DOHH2 (cell line): ENCODE measurements at regions not wholly inside any gene's neighbourhood (a gene's known extent, or its start where the extent isn't known, plus 50 kb on each side); places are given as distances from the start of the nearest gene placed in this dataset.

Experiments
- EZH2phosphoT487 ChIP-seq: fragments of 200-600 bp; sonication (generic); IDR thresholded peaks from 2 replicates; pipeline ENCODE4 v1.6.1; 2017; ENCODE audit warnings: borderline replicate concordance, mild to moderate bottlenecking, antibody characterized with exemption, low read length, moderate library complexity, mixed read lengths
- TF ChIP-seq, protein P1 (sequence below): fragments of 200-600 bp; sonication (generic); IDR thresholded peaks from one replicate; pipeline ENCODE4 v1.5.1; 2014; ENCODE audit warnings: antibody characterized with exemption, mild to moderate bottlenecking, low read depth, low read length; ENCODE audit not compliant: poor library complexity, severe bottlenecking

DNA sequence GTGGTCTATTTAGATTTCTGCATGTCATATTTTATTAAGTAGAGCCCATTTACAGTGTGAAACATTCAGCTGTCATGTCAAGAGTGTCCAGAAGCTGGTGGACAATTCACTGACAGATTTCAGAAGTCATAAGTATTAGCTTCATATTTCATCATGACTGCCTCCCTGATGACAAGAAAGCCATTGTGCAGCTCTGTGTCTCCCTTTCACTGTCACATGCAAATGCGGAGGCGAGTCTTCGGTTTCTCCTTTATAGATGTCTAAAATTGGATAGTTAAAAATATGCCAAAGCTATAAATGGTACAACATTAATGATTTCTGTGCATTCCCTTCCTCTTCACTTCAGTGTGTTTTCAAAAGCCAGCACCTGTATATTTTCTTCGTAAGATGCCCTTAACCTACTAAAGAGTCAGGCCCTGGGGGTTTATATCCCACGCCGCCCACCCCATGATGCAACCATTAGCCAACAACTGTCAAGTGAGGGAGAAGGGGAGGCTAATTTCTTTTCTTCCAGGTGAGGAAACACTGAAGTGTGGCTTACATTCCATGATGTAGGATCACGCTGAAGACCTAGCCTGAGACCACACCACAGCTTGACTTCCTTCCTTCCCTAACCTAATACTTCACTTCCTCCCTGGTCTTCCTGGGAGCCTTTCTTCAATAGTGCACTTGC is 99.6 kb upstream of the DDX18 start:
- TF ChIP-seq, protein P1, sequence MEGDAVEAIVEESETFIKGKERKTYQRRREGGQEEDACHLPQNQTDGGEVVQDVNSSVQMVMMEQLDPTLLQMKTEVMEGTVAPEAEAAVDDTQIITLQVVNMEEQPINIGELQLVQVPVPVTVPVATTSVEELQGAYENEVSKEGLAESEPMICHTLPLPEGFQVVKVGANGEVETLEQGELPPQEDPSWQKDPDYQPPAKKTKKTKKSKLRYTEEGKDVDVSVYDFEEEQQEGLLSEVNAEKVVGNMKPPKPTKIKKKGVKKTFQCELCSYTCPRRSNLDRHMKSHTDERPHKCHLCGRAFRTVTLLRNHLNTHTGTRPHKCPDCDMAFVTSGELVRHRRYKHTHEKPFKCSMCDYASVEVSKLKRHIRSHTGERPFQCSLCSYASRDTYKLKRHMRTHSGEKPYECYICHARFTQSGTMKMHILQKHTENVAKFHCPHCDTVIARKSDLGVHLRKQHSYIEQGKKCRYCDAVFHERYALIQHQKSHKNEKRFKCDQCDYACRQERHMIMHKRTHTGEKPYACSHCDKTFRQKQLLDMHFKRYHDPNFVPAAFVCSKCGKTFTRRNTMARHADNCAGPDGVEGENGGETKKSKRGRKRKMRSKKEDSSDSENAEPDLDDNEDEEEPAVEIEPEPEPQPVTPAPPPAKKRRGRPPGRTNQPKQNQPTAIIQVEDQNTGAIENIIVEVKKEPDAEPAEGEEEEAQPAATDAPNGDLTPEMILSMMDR, result no peak
- TF ChIP-seq EZH2phosphoT487, result no peak
